H1 (cell line): ENCODE measurements at regions not wholly inside any gene's neighbourhood (a gene's known extent, or its start where the extent isn't known, plus 50 kb on each side); places are given as distances from the start of the nearest gene placed in this dataset.

Experiments
- CTCF ChIA-PET: fragments of 300-600 bp; sonication (Branson Sonifier 250); formaldehyde crosslinking; loops from one replicate; lab custom pipeline; 2021; ENCODE audit not compliant: partially characterized antibody; lab: Charles Lee
- POLR2A ChIA-PET: fragments of 300-600 bp; sonication (Branson Sonifier 250); formaldehyde crosslinking; loops from one replicate; lab custom pipeline; 2021; ENCODE audit warnings: inconsistent platforms; ENCODE audit not compliant: partially characterized antibody; lab: Charles Lee
- DNase-seq, 2 experiments: peaks; one replicate each; pipeline versions ENCODE4 v3.0.0 to v3.0.0-alpha.2; 2010 to 2022; ENCODE audit warnings: low spot score in 2 of 2, low read depth in 1 of 2, mixed read lengths in 1 of 2
- FAIRE-seq: peaks from 2 replicates; lab custom pipeline; 2011; peaks lifted over from hg19 to GRCh38; lab: Jason Lieb, UNC
- H2AFZ ChIP-seq: 2 replicates; pipeline ENCODE4 v1.8.1; 2012; ENCODE audit warnings: low read length, inconsistent platforms
- H2AK5ac ChIP-seq: 2 replicates; pipeline ENCODE4 v1.6.1; 2013; ENCODE audit warnings: low read depth, low read length
- H2BK120ac ChIP-seq: replicated peaks from 2 replicates; pipeline ENCODE3; 2013; ENCODE audit warnings: low read depth, low read length, inconsistent platforms
- H2BK12ac ChIP-seq: 2 replicates; pipeline ENCODE4 v1.6.1; 2013; ENCODE audit warnings: low read depth, low read length
- H2BK15ac ChIP-seq: 2 replicates; pipeline ENCODE4 v1.6.1; 2013; ENCODE audit warnings: low read length
- H2BK20ac ChIP-seq: 2 replicates; pipeline ENCODE4 v1.6.1; 2013; ENCODE audit warnings: low read length
- H2BK5ac ChIP-seq: 2 replicates; pipeline ENCODE4 v1.6.1; 2013; ENCODE audit warnings: low read depth, low read length
- H3K14ac ChIP-seq: 2 replicates; pipeline ENCODE4 v1.6.1; 2013; ENCODE audit warnings: inconsistent platforms; ENCODE audit not compliant: insufficient read length
- H3K18ac ChIP-seq: 2 replicates; pipeline ENCODE4 v1.6.1; 2013; ENCODE audit warnings: low read length; ENCODE audit errors: extremely low read depth
- H3K23ac ChIP-seq: 2 replicates; pipeline ENCODE4 v1.6.1; 2013; ENCODE audit warnings: inconsistent platforms; ENCODE audit not compliant: insufficient read length
- H3K23me2 ChIP-seq: 2 replicates; pipeline ENCODE4 v1.6.1; 2013; ENCODE audit warnings: low read depth, low read length
- H3K27ac ChIP-seq: 2 replicates; pipeline ENCODE4 v1.6.1; 2011; ENCODE audit warnings: low read depth, low read length, inconsistent platforms
- H3K27me3 ChIP-seq, 4 experiments: replicated peaks in 1 of 4; 1 replicate in 1 of 4; 2 replicates in 3 of 4; pipeline versions ENCODE4 v1.6.1 to v1.8.1; 2011 to 2013; ENCODE audit warnings: low read length in 3 of 4, mild to moderate bottlenecking in 3 of 4, inconsistent platforms in 2 of 4, mixed read lengths in 2 of 4, moderate library complexity in 1 of 4; ENCODE audit not compliant: control insufficient read depth in 3 of 4, insufficient read depth in 3 of 4; ENCODE audit errors: extremely low read depth in 1 of 4
- H3K36me3 ChIP-seq, 4 experiments: 2 replicates each; pipeline versions ENCODE4 v1.6.1 to v1.8.1; 2011 to 2013; ENCODE audit warnings: mild to moderate bottlenecking in 4 of 4, low read length in 3 of 4, moderate library complexity in 2 of 4, control low read depth in 1 of 4, inconsistent platforms in 1 of 4; ENCODE audit not compliant: insufficient read depth in 4 of 4, control insufficient read depth in 2 of 4
- H3K4ac ChIP-seq: replicated peaks from 2 replicates; pipeline ENCODE3; 2013; ENCODE audit warnings: low read length, low read depth, mixed read lengths, inconsistent platforms; ENCODE audit not compliant: insufficient read length
- H3K4me1 ChIP-seq, 4 experiments: replicated peaks in 1 of 4; 1 replicate in 1 of 4; 2 replicates in 3 of 4; pipeline versions ENCODE4 v1.6.1 to v1.8.1; 2011 to 2013; ENCODE audit warnings: low read length in 3 of 4, inconsistent platforms in 2 of 4, mixed read lengths in 1 of 4; ENCODE audit not compliant: insufficient read depth in 4 of 4, control insufficient read depth in 3 of 4
- H3K4me2 ChIP-seq, 2 experiments: 2 replicates each; pipeline versions ENCODE4 v1.6.1 to v1.8.1; 2011 to 2013; ENCODE audit warnings: low read depth in 2 of 2, low read length in 2 of 2, control low read depth in 1 of 2, inconsistent platforms in 1 of 2, mild to moderate bottlenecking in 1 of 2; ENCODE audit not compliant: insufficient read depth in 1 of 2
- H3K4me3 ChIP-seq, 4 experiments: fragments of 200-600, 300-600 bp in 1 of 4; sonication (generic), shearing (Covaris generic), sonication (Bioruptor Twin) in 1 of 4; 2 replicates each; pipeline versions ENCODE4 v1.5.1 to v1.8.1; 2011 to 2016; ENCODE audit warnings: low read length in 4 of 4, low read depth in 3 of 4, control low read depth in 2 of 4, inconsistent platforms in 2 of 4, mild to moderate bottlenecking in 2 of 4, mixed read lengths in 1 of 4, moderate library complexity in 1 of 4; ENCODE audit not compliant: insufficient read depth in 2 of 4; ENCODE audit errors: extremely low read depth in 1 of 4
- H3K56ac ChIP-seq: replicated peaks from 2 replicates; pipeline ENCODE3; 2013; ENCODE audit warnings: low read depth, mild to moderate bottlenecking, mixed read lengths, low read length, inconsistent platforms; ENCODE audit not compliant: insufficient read length
- H3K79me1 ChIP-seq: 2 replicates; pipeline ENCODE4 v1.6.1; 2013; ENCODE audit warnings: low read depth, low read length, control low read depth
- H3K79me2 ChIP-seq, 2 experiments: 2 replicates each; pipeline versions ENCODE4 v1.6.1 to v1.8.1; 2012 to 2013; ENCODE audit warnings: low read length in 2 of 2, mild to moderate bottlenecking in 2 of 2, inconsistent platforms in 1 of 2; ENCODE audit not compliant: insufficient read depth in 2 of 2, control insufficient read depth in 1 of 2
- H3K9ac ChIP-seq, 4 experiments: replicated peaks in 1 of 4; 1 replicate in 1 of 4; 2 replicates in 3 of 4; pipeline versions ENCODE4 v1.6.1 to v1.8.1; 2011 to 2013; ENCODE audit warnings: low read depth in 3 of 4, low read length in 3 of 4, control low read depth in 2 of 4, mild to moderate bottlenecking in 2 of 4, moderate library complexity in 2 of 4, inconsistent platforms in 1 of 4; ENCODE audit errors: extremely low read depth in 1 of 4
- H3K9me3 ChIP-seq, 2 experiments: 2 replicates each; pipeline versions ENCODE4 v1.6.1 to v1.8.1; 2012 to 2013; ENCODE audit warnings: mild to moderate bottlenecking in 2 of 2, moderate library complexity in 2 of 2, control low read depth in 1 of 2, inconsistent platforms in 1 of 2, low read depth in 1 of 2, low read length in 1 of 2, mixed read lengths in 1 of 2; ENCODE audit not compliant: insufficient read depth in 2 of 2
- H4K20me1 ChIP-seq, 2 experiments: replicated peaks in 1 of 2; 2 replicates each; pipeline versions ENCODE3 to v1.8.1; 2011 to 2013; ENCODE audit warnings: inconsistent platforms in 2 of 2, low read length in 2 of 2, mild to moderate bottlenecking in 1 of 2; ENCODE audit not compliant: insufficient read depth in 2 of 2, control insufficient read depth in 1 of 2
- H4K5ac ChIP-seq: 2 replicates; pipeline ENCODE4 v1.6.1; 2013; ENCODE audit warnings: low read length, low read depth, mixed read lengths, inconsistent platforms; ENCODE audit not compliant: insufficient read length
- H4K8ac ChIP-seq: 2 replicates; pipeline ENCODE4 v1.8.0; 2013; ENCODE audit warnings: mild to moderate bottlenecking, moderate library complexity, low read length, inconsistent platforms; ENCODE audit not compliant: insufficient read depth; ENCODE audit errors: extremely low read depth
- H4K91ac ChIP-seq: replicated peaks from 2 replicates; pipeline ENCODE3; 2013; ENCODE audit warnings: low read length, mixed read lengths, inconsistent platforms; ENCODE audit not compliant: insufficient read length
- CEBPB ChIP-seq: IDR thresholded peaks from 2 replicates; pipeline ENCODE4 v1.6.1; 2012; ENCODE audit warnings: low read depth, low read length
- CTCF ChIP-seq, 3 experiments: IDR thresholded peaks; 1 replicate in 2 of 3; 2 replicates in 1 of 3; pipeline versions ENCODE4 v1.5.1 to v1.6.1; 2011; ENCODE audit warnings: low read length in 3 of 3, mild to moderate bottlenecking in 3 of 3, inconsistent platforms in 2 of 3, low read depth in 1 of 3, moderate library complexity in 1 of 3; ENCODE audit not compliant: insufficient read depth in 1 of 3; ENCODE audit errors: control extremely low read depth in 1 of 3
- EZH2 ChIP-seq: fragments of 200-600 bp; sonication (generic); IDR thresholded peaks from 2 replicates; pipeline ENCODE4 v1.7.1; 2012; ENCODE audit warnings: low read depth, mild to moderate bottlenecking, moderate library complexity, low read length, inconsistent platforms; ENCODE audit not compliant: severe bottlenecking
- HDAC6 ChIP-seq: IDR thresholded peaks from one replicate; pipeline ENCODE4 v1.7.1; 2012; ENCODE audit warnings: low read depth, mild to moderate bottlenecking, inconsistent platforms, low read length, moderate library complexity
- KDM4A ChIP-seq: IDR thresholded peaks from one replicate; pipeline ENCODE4 v1.7.1; 2012; ENCODE audit warnings: low read depth, mild to moderate bottlenecking, moderate library complexity, low read length, inconsistent platforms; ENCODE audit not compliant: severe bottlenecking
- PHF8 ChIP-seq: fragments of 200-600 bp; sonication (generic); conservative IDR thresholded peaks from 2 replicates; pipeline ENCODE4 v1.7.1; 2012; ENCODE audit warnings: low read depth, mild to moderate bottlenecking, inconsistent platforms, low read length, moderate library complexity
- POLR2A ChIP-seq, 2 experiments: IDR thresholded peaks; 1 replicate in 1 of 2; 2 replicates in 1 of 2; pipeline ENCODE4 v1.6.1; 2011; ENCODE audit warnings: low read depth in 2 of 2, low read length in 2 of 2, mild to moderate bottlenecking in 2 of 2; ENCODE audit errors: control extremely low read depth in 1 of 2
- SP2 ChIP-seq: IDR thresholded peaks from 2 replicates; pipeline ENCODE4 v1.6.1; 2012; ENCODE audit warnings: mild to moderate bottlenecking, low read length, inconsistent platforms
- TAF1 ChIP-seq: IDR thresholded peaks from 2 replicates; pipeline ENCODE4 v1.6.1; 2011; ENCODE audit warnings: mild to moderate bottlenecking, low read depth, low read length
- WGBS, 2 experiments: shearing (Covaris generic) in 1 of 2; methylation state at CpG; one replicate each; pipeline versions ENCODE4 v1.1.6 to v1.1.7; 2013 to 2015; ENCODE audit warnings: low lambda C conversion rate in 2 of 2, mixed read lengths in 2 of 2, inconsistent platforms in 1 of 2, low coverage in 1 of 2, missing lambda C conversion rate in 1 of 2; ENCODE audit not compliant: insufficient replicate concordance in 2 of 2, insufficient coverage in 1 of 2, insufficient read length in 1 of 2; ENCODE audit errors: extremely low coverage in 1 of 2, missing lambda C conversion rate in 1 of 2; 5-methylcytosine and 5-hydroxymethylcytosine counted together

- ChIA-PET CTCF (no interaction called here), POLR2A (interaction anchor here (0.9 to 3.3 kb wide), 11 partner anchors 8 to 56 kb away, joined by 3 to 28 read pairs (median 7); no protein-coding TSS in a partner anchor)
- no peak overlapping the region for H3K56ac ChIP-seq
- no peak overlapping the region for H2BK15ac ChIP-seq
- no peak overlapping the region for H4K5ac ChIP-seq
- H3K23ac ChIP-seq, result no peak overlapping the region
- peak overlapping the region; percentile 75; the same call in 1 of the 2 replicates for H2BK12ac ChIP-seq
- H4K91ac ChIP-seq, result peak overlapping the region; percentile 65
- peak overlapping the region in 3 of 4 experiments; percentile 50 to 67 (median 60); a peak in 6 of 7 replicates for H3K9ac ChIP-seq
- WGBS, 2 experiments, result 6% methylated on average over 36 of the region's 42 CpGs; no CpG with 5 or more reads in 1 of the 2 experiments
- H3K27me3 ChIP-seq, result peaks cover 4 to 18% (median 11%) of the 10 kb centered on the region in 4 experiments; a peak in 6 of 7 replicates
- no peaks in the 10 kb centered on the region for H3K9me3 ChIP-seq
- no peak overlapping the region for H3K14ac ChIP-seq
- DNase-seq, result peak in 1 of 2 experiments; percentile 77
- no peaks in the 10 kb centered on the region for H4K20me1 ChIP-seq
- no peak overlapping the region for H2AK5ac ChIP-seq
- peaks cover 0 to 3% (median 1%) of the 10 kb centered on the region in 4 experiments; a peak in 2 of 7 replicates for H3K4me1 ChIP-seq
- H2AFZ ChIP-seq, result peak overlapping the region; percentile 89; the same call in 1 of the 2 replicates
- H2BK120ac ChIP-seq, result no peak overlapping the region
- H3K4me2 ChIP-seq, result peak overlapping the region; percentile 94 to 95
- no peak overlapping the region for H2BK20ac ChIP-seq
- no peaks in the 10 kb centered on the region for H3K79me2 ChIP-seq
- no peak for FAIRE-seq
- H3K79me1 ChIP-seq, result no peaks in the 10 kb centered on the region
- H3K4me3 ChIP-seq, result peak overlapping the region; percentile 67 to 73 (median 70)
- no peak overlapping the region for H3K27ac ChIP-seq
- H3K23me2 ChIP-seq, result peaks cover 13% of the 10 kb centered on the region
- no peak overlapping the region for H4K8ac ChIP-seq
- no peaks in the 10 kb centered on the region for H3K36me3 ChIP-seq
- peak overlapping the region; percentile 94 for H3K18ac ChIP-seq
- no peak overlapping the region for H3K4ac ChIP-seq
- peak overlapping the region; percentile 35; the same call in 1 of the 2 replicates for H2BK5ac ChIP-seq
- no peak for TF ChIP-seq HDAC6
- peak in 1 of 2 experiments; percentile 43; a peak in 1 of 3 replicates for TF ChIP-seq POLR2A (IDR thresholded peaks at IDR 0.05; ENCODE audit: control extremely low read depth in 1 of 2, low read depth in 2 of 2, low read length in 2 of 2)
- peak; percentile 49; the same call in 1 of the 2 replicates for TF ChIP-seq TAF1
- peak; percentile 100 for TF ChIP-seq CEBPB
- 0 out of 2 replicates have a peak, but pooled peaks have one; percentile 29 for TF ChIP-seq PHF8
- TF ChIP-seq SP2, result no peak
- peak; percentile 75 for TF ChIP-seq KDM4A
- peak; percentile 22 for TF ChIP-seq EZH2
- TF ChIP-seq CTCF (IDR thresholded peaks at IDR 0.05; ENCODE audit: control extremely low read depth in 1 of 3, insufficient read depth in 1 of 3, low read depth in 1 of 3, low read length in 3 of 3), result no peak
Observed at GRCh38 chr1:148317288-148317985, 165.4 kb upstream of the NBPF11 start.
